Keratinocyte (primary cell): ENCODE measurements at regions not wholly inside any gene's neighbourhood (a gene's known extent, or its start where the extent isn't known, plus 50 kb on each side); places are given as distances from the start of the nearest gene placed in this dataset.

Experiments used
- DNase-seq: peaks from one replicate; pipeline ENCODE4 v3.0.0-alpha.2; 2011; ENCODE audit warnings: low read depth, missing footprints, low spot score
- FAIRE-seq: peaks from 2 replicates; lab custom pipeline; 2011; peaks lifted over from hg19 to GRCh38; lab: Jason Lieb, UNC
- H2AFZ ChIP-seq: 2 replicates; pipeline ENCODE4 v1.6.0; 2012; ENCODE audit warnings: low read length, control low read depth, inconsistent platforms; ENCODE audit not compliant: control insufficient read depth
- H3K27ac ChIP-seq: 2 replicates; pipeline ENCODE4 v1.5.1; 2011; ENCODE audit warnings: low read length; ENCODE audit not compliant: control insufficient read depth, insufficient read depth
- H3K27me3 ChIP-seq: 3 replicates; pipeline ENCODE4 v1.6.0; 2011; ENCODE audit warnings: low read length; ENCODE audit not compliant: control insufficient read depth, insufficient read depth; ENCODE audit errors: extremely low read depth
- H3K36me3 ChIP-seq, 2 experiments: 2 replicates in 1 of 2; 3 replicates in 1 of 2; pipeline ENCODE4 v1.5.1; 2011; ENCODE audit warnings: low read length in 2 of 2, mild to moderate bottlenecking in 1 of 2; ENCODE audit not compliant: control insufficient read depth in 2 of 2, insufficient read depth in 2 of 2; ENCODE audit errors: extremely low read depth in 1 of 2
- H3K4me1 ChIP-seq: 3 replicates; pipeline ENCODE4 v1.5.1; 2011; ENCODE audit warnings: low read length; ENCODE audit not compliant: control insufficient read depth, insufficient read depth; ENCODE audit errors: extremely low read depth
- H3K4me2 ChIP-seq: 3 replicates; pipeline ENCODE4 v1.6.0; 2011; ENCODE audit warnings: low read depth, low read length; ENCODE audit not compliant: control insufficient read depth, insufficient read depth; ENCODE audit errors: extremely low read depth
- H3K4me3 ChIP-seq, 3 experiments: fragments of 200-600 bp in 1 of 3; sonication (generic) in 1 of 3; 2 replicates in 2 of 3; 3 replicates in 1 of 3; pipeline ENCODE4 v1.5.1; 2011 to 2016; ENCODE audit warnings: low read length in 3 of 3, mild to moderate bottlenecking in 3 of 3, control low read depth in 2 of 3, inconsistent platforms in 1 of 3, low read depth in 1 of 3, mixed read lengths in 1 of 3, mixed run types in 1 of 3, moderate library complexity in 1 of 3; ENCODE audit not compliant: control insufficient read depth in 2 of 3, insufficient read depth in 2 of 3; ENCODE audit errors: extremely low read depth in 1 of 3
- H3K79me2 ChIP-seq: 2 replicates; pipeline ENCODE4 v1.6.0; 2012; ENCODE audit warnings: low read length; ENCODE audit not compliant: control insufficient read depth, insufficient read depth
- H3K9ac ChIP-seq: 3 replicates; pipeline ENCODE4 v1.6.0; 2011; ENCODE audit warnings: low read length; ENCODE audit not compliant: control insufficient read depth, insufficient read depth; ENCODE audit errors: extremely low read depth
- H3K9me1 ChIP-seq: 3 replicates; pipeline ENCODE4 v1.6.0; 2011; ENCODE audit warnings: low read length; ENCODE audit not compliant: control insufficient read depth, insufficient read depth; ENCODE audit errors: extremely low read depth
- H3K9me3 ChIP-seq: 2 replicates; pipeline ENCODE4 v1.5.1; 2012; ENCODE audit warnings: low read depth, low read length; ENCODE audit not compliant: control insufficient read depth
- H4K20me1 ChIP-seq: 3 replicates; pipeline ENCODE4 v1.6.0; 2011; ENCODE audit warnings: low read length; ENCODE audit not compliant: control insufficient read depth, insufficient read depth; ENCODE audit errors: extremely low read depth
- CTCF ChIP-seq, 3 experiments: IDR thresholded peaks in 1 of 3; conservative IDR thresholded peaks in 1 of 3; optimal IDR thresholded peaks in 1 of 3; 2 replicates in 2 of 3; 3 replicates in 1 of 3; pipeline versions ENCODE3 to v1.5.1; 2011; ENCODE audit warnings: low read length in 3 of 3, mild to moderate bottlenecking in 3 of 3, moderate library complexity in 2 of 3, control low read depth in 1 of 3, inconsistent platforms in 1 of 3; ENCODE audit not compliant: insufficient read depth in 2 of 3; ENCODE audit errors: extremely low read depth in 1 of 3
- EZH2 ChIP-seq: IDR thresholded peaks from one replicate; pipeline ENCODE4 v1.6.1; 2012; ENCODE audit warnings: inconsistent platforms, mild to moderate bottlenecking, low read length, moderate library complexity
- dilution Hi-C: fragments of 300-500 bp; cut with MboI; formaldehyde crosslinking; loops from one replicate; pipeline ENCODE4 v1.7.0; 2020; ENCODE audit warnings: low sequenced_read_pairs; ENCODE audit not compliant: extremely low pct_ligation_motif_present

GRCh38 chr7:8320174-8320573 is 58.2 kb upstream of the ICA1 start:
- no peak for TF ChIP-seq EZH2
- no peak for TF ChIP-seq CTCF (optimal IDR thresholded peaks at IDR 0.05 in 1 of 3, IDR thresholded peaks at IDR 0.05 in 1 of 3, conservative IDR thresholded peaks at IDR 0.05 in 1 of 3; ENCODE audit: extremely low read depth in 1 of 3, insufficient read depth in 2 of 3, low read length in 3 of 3)
- dilution Hi-C loops, result no loop called here
- no peaks in the 10 kb centered on the region for H4K20me1 ChIP-seq
- no peaks in the 10 kb centered on the region for H3K4me1 ChIP-seq
- no peaks in the 10 kb centered on the region for H3K27me3 ChIP-seq
- FAIRE-seq (no peak), DNase-seq (no peak)
- H3K4me3 ChIP-seq, result no peak overlapping the region
- H3K9ac ChIP-seq, result no peak overlapping the region
- no peaks in the 10 kb centered on the region for H3K36me3 ChIP-seq
- H2AFZ ChIP-seq, result no peak overlapping the region
- no peaks in the 10 kb centered on the region for H3K9me1 ChIP-seq
- H3K27ac ChIP-seq, result no peak overlapping the region
- H3K9me3 ChIP-seq, result no peaks in the 10 kb centered on the region
- H3K79me2 ChIP-seq, result no peaks in the 10 kb centered on the region
- H3K4me2 ChIP-seq, result no peak overlapping the region

GRCh38 chr7:8321312-8321711 is 59.3 kb upstream of the ICA1 start:
- no peaks in the 10 kb centered on the region for H3K79me2 ChIP-seq
- no peak for TF ChIP-seq EZH2
- TF ChIP-seq CTCF (optimal IDR thresholded peaks at IDR 0.05 in 1 of 3, IDR thresholded peaks at IDR 0.05 in 1 of 3, conservative IDR thresholded peaks at IDR 0.05 in 1 of 3; ENCODE audit: extremely low read depth in 1 of 3, insufficient read depth in 2 of 3, low read length in 3 of 3), result no peak
- H3K36me3 ChIP-seq, result no peaks in the 10 kb centered on the region
- no peak overlapping the region for H2AFZ ChIP-seq
- no peak overlapping the region for H3K27ac ChIP-seq
- no peak overlapping the region for H3K4me3 ChIP-seq
- H3K4me1 ChIP-seq, result no peaks in the 10 kb centered on the region
- H3K27me3 ChIP-seq, result no peaks in the 10 kb centered on the region
- no peak overlapping the region for H3K4me2 ChIP-seq
- no peaks in the 10 kb centered on the region for H4K20me1 ChIP-seq
- no peaks in the 10 kb centered on the region for H3K9me3 ChIP-seq
- FAIRE-seq, result no peak
- H3K9ac ChIP-seq, result no peak overlapping the region
- dilution Hi-C loops, result no loop called here
- no peaks in the 10 kb centered on the region for H3K9me1 ChIP-seq
- no peak for DNase-seq
